BJ (cell line): ENCODE measurements at regions not wholly inside any gene's neighbourhood (a gene's known extent, or its start where the extent isn't known, plus 50 kb on each side); places are given as distances from the start of the nearest gene placed in this dataset.

ENCODE experiments used
- CTCF ChIA-PET: fragments of 350-600 bp; formaldehyde crosslinking; extraction: SDS; loops from one replicate; lab custom pipeline; 2021; ENCODE audit warnings: antibody characterized with exemption, inconsistent platforms; lab: Yijun Ruan, JAX
- POLR2A ChIA-PET: fragments of 300-600 bp; sonication (Branson Sonifier 250); formaldehyde crosslinking; extraction: SDS; loops from one replicate; lab custom pipeline; 2021; ENCODE audit warnings: antibody characterized with exemption; lab: Charles Lee
- DNase-seq: peaks from one replicate; pipeline ENCODE4 v3.0.0-alpha.2; 2011; ENCODE audit warnings: low read depth
- H3K27me3 ChIP-seq: 2 replicates; pipeline ENCODE4 v1.6.0; 2011; ENCODE audit warnings: low read length; ENCODE audit not compliant: control insufficient read depth, insufficient read depth
- H3K36me3 ChIP-seq: 2 replicates; pipeline ENCODE4 v1.5.1; 2011; ENCODE audit warnings: low read length; ENCODE audit not compliant: control insufficient read depth, insufficient read depth
- H3K4me3 ChIP-seq: 2 replicates; pipeline ENCODE4 v1.5.1; 2011; ENCODE audit warnings: low read depth, mild to moderate bottlenecking, control low read depth, low read length
- CTCF ChIP-seq: IDR thresholded peaks from 2 replicates; pipeline ENCODE4 v1.5.1; 2011; ENCODE audit warnings: low read depth, mild to moderate bottlenecking, control low read depth, inconsistent platforms, low read length, moderate library complexity; ENCODE audit not compliant: insufficient read depth

DNA sequence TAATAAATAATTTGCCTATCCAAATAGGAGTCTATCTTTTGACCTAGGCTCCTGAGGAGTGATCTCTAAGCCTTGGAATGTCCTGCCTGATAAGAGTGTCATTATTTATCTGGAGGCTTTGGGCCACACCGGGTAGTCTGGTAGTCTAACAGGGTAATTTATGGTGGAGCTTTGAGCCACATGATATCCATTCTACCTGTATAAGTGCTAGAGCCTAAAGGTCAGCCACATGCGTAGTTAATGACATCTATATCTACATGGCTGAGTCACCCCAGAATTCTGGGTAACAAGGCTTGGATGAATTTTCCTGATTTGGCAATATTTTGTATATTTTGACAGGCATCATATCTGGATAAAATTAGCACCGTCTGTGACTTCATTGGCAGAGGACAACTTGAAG is 681.4 kb downstream of the MCTP2 start:
- CTCF ChIA-PET: interaction anchor here (0.7 kb wide), 1 partner anchor 23 kb away, joined by 3 read pairs; no protein-coding TSS in a partner anchor
- TF ChIP-seq CTCF: no peak
- POLR2A ChIA-PET: no interaction called here
- no peak for DNase-seq
- Histone ChIP-seq H3K27me3 (no peaks in the 10 kb centered on the region), H3K36me3 (no peaks in the 10 kb centered on the region), H3K4me3 (no peak overlapping the region)

DNA sequence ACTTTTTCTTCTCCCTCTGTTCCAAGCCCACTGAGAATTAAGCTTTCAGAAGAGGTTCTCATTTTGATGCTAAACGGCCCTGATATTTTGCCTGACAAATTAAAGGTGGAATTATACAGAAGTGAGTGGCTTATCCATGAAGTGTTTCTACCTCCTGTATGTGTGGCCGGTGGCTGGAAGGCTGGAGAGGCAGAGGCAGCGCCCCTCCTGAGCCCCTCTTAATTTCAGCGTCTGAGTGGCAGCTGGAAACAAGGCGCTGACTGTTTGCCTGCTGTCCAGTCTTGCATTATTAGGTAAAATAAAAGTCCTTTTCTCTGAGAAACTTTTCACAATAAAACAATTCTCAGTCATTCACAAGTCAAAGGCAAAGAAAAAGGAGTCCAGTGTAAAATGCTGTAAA is 685.7 kb downstream of the MCTP2 start:
- H3K36me3 ChIP-seq: no peaks in the 10 kb centered on the region
- H3K27me3 ChIP-seq: no peaks in the 10 kb centered on the region
- no peak for DNase-seq
- H3K4me3 ChIP-seq: no peak overlapping the region
- TF ChIP-seq CTCF: no peak
- ChIA-PET CTCF (no interaction called here), POLR2A (no interaction called here)

- Histone ChIP-seq H3K4me3 (no peak overlapping the region), H3K36me3 (no peaks in the 10 kb centered on the region), H3K27me3 (no peaks in the 10 kb centered on the region)
- ChIA-PET CTCF (interaction anchor here (0.6 kb wide), 1 partner anchor 29 kb away, joined by 3 read pairs; no protein-coding TSS in a partner anchor), POLR2A (no interaction called here)
- DNase-seq: no peak
- TF ChIP-seq CTCF: no peak
These were observed 690.6 kb downstream of the MCTP2 start for GRCh38 chr15:94921936-94922335.

DNA sequence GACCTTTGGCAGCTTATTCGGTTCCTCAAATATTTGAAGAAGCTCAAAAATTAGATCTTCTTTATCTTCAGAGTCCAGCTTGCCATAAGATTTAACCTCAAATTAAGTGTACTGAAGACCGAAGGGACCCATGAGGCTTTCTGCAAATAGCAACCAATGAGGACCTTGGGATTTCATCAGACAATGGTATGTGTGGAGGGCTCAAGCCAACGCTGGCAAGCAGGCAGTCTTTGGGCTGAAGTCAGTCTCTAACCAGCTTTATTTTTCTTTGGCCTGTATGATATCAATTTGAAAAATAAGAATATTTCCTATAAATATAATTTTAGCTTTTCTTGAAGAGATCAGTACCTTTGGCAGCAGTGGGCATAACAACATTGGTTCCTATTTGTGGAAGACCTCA is 692.7 kb downstream of the MCTP2 start:
- POLR2A ChIA-PET: no interaction called here
- no peak for DNase-seq

DNA sequence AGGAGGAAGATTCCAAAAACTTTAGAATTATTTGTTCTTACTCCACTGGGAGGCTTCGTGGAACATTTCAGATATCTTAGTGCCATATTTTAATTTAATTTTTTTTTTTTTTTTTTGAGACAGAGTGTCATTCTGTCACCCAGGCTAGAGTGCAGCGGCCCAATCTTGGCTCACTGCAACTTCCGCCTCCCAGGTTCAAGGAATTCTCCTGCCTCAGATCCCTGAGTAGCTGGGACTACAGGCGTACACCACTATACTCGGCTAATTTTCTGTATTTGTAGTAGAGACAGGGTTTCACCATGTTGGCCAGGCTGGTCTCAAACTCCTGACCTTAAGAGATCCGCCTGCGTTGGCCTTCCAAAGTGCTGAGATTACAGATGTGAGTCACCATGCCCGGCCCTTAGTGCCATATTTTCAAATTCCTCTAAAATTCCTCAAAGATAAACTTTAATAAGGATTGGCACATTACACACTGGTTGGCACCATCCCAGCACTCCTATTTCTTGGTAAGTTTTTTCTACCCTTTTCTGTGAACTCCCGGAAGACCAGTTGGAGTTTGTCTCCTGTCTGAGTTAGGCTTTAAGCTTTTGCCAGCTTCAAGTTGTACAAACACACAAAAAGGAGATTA is 693.7 kb downstream of the MCTP2 start:
- Histone ChIP-seq H3K4me3 (no peak overlapping the region), H3K36me3 (no peaks in the 10 kb centered on the region), H3K27me3 (no peaks in the 10 kb centered on the region)
- CTCF ChIA-PET: no interaction called here
- POLR2A ChIA-PET: no interaction called here
- no peak for TF ChIP-seq CTCF
- no peak for DNase-seq

More for the DNA sequence above, 692.7 kb downstream of the MCTP2 start:
- Histone ChIP-seq H3K36me3 (no peaks in the 10 kb centered on the region), H3K27me3 (no peaks in the 10 kb centered on the region), H3K4me3 (no peak overlapping the region)
- no peak for TF ChIP-seq CTCF
- CTCF ChIA-PET: no interaction called here
